ENCODE measurements at regions not wholly inside any gene's neighbourhood (a gene's known extent, or its start where the extent isn't known, plus 50 kb on each side); places are given as distances from the start of the nearest gene placed in this dataset.

- TF ChIP-seq REST (IDR thresholded peaks at IDR 0.05; ENCODE audit: borderline replicate concordance) (no peak), SMC3 (conservative IDR thresholded peaks at IDR 0.05; ENCODE audit: poor library complexity) (no peak), CTCF (IDR thresholded peaks at IDR 0.05; ENCODE audit: poor library complexity, severe bottlenecking) (no peak), RAD21 (conservative IDR thresholded peaks at IDR 0.05) (no peak), MXI1 (conservative IDR thresholded peaks at IDR 0.05; ENCODE audit: poor library complexity, severe bottlenecking) (no peak), EZH2 (IDR thresholded peaks at IDR 0.05; ENCODE audit: borderline replicate concordance, insufficient read depth, low read length, poor library complexity, severe bottlenecking) (no peak), POLR2AphosphoS5 (IDR thresholded peaks at IDR 0.05) (no peak), EP300 (conservative IDR thresholded peaks at IDR 0.05; ENCODE audit: poor library complexity, severe bottlenecking) (no peak), TAF1 (IDR thresholded peaks at IDR 0.05; ENCODE audit: low read depth) (no peak)
- H4K20me1 ChIP-seq (ENCODE audit: insufficient read depth), result no peaks in the 10 kb centered on the region
- no peak overlapping the region for H3K27ac ChIP-seq (ENCODE audit: low read length)
- no peaks in the 10 kb centered on the region for H3F3A ChIP-seq (ENCODE audit: insufficient read depth, low read length, poor library complexity, severe bottlenecking)
- H2AFZ ChIP-seq (ENCODE audit: low read depth, low read length), result no peak overlapping the region
- no peak overlapping the region for H3K4me3 ChIP-seq (ENCODE audit: low read length)
- no peaks in the 10 kb centered on the region for H3K9me2 ChIP-seq (ENCODE audit: insufficient read depth, low read length)
- H3K4me2 ChIP-seq (ENCODE audit: low read length), result no peak overlapping the region
- no peaks in the 10 kb centered on the region for H3K27me3 ChIP-seq (ENCODE audit: insufficient read depth, low read depth, low read length)
- no peaks in the 10 kb centered on the region for H3K9me3 ChIP-seq (ENCODE audit: low read length)
- no peaks in the 10 kb centered on the region for H3K36me3 ChIP-seq (ENCODE audit: insufficient read depth, low read length)
- no peak overlapping the region for H3K9ac ChIP-seq (ENCODE audit: low read length)
- no peaks in the 10 kb centered on the region for H3K79me2 ChIP-seq (replicated peaks; ENCODE audit: insufficient read depth, low read length)
These were observed 378.2 kb upstream of the ST6GAL2 start for GRCh38 chr2:107264184-107264583.

DNA sequence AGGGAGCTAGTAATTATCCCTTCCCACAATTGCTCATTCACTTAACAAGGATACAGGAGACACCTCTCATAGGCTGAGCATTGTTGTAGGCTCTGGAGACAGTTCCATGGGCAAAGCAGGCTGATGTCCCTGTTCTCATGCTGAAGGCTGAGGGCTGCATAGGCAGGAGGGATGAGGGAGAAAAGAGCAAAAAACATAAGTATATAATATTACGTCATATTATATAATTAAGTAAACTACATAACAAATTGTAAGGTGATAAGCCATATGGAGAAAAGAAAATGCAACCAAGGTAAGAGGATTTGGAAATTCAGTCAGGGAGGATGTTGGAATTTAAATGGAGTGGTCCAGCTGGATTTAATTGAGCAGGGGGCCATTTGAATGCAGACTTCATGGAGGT, 380.6 kb upstream of the ST6GAL2 start:
- Histone ChIP-seq H3F3A (ENCODE audit: insufficient read depth, low read length, poor library complexity, severe bottlenecking) (no peaks in the 10 kb centered on the region), H3K9me3 (ENCODE audit: low read length) (no peaks in the 10 kb centered on the region), H3K27ac (ENCODE audit: low read length) (no peak overlapping the region), H3K9me2 (ENCODE audit: insufficient read depth, low read length) (no peaks in the 10 kb centered on the region), H3K36me3 (ENCODE audit: insufficient read depth, low read length) (no peaks in the 10 kb centered on the region), H3K4me2 (ENCODE audit: low read length) (no peak overlapping the region), H2AFZ (ENCODE audit: low read depth, low read length) (no peak overlapping the region), H3K79me2 (replicated peaks; ENCODE audit: insufficient read depth, low read length) (no peaks in the 10 kb centered on the region), H4K20me1 (ENCODE audit: insufficient read depth) (no peaks in the 10 kb centered on the region), H3K4me3 (ENCODE audit: low read length) (no peak overlapping the region), H3K9ac (ENCODE audit: low read length) (no peak overlapping the region), H3K27me3 (ENCODE audit: insufficient read depth, low read depth, low read length) (no peaks in the 10 kb centered on the region)
- TF ChIP-seq SMC3 (conservative IDR thresholded peaks at IDR 0.05; ENCODE audit: poor library complexity) (no peak), EP300 (conservative IDR thresholded peaks at IDR 0.05; ENCODE audit: poor library complexity, severe bottlenecking) (no peak), TAF1 (IDR thresholded peaks at IDR 0.05; ENCODE audit: low read depth) (no peak), MXI1 (conservative IDR thresholded peaks at IDR 0.05; ENCODE audit: poor library complexity, severe bottlenecking) (no peak), CTCF (IDR thresholded peaks at IDR 0.05; ENCODE audit: poor library complexity, severe bottlenecking) (no peak), POLR2AphosphoS5 (IDR thresholded peaks at IDR 0.05) (no peak)
